DMS114 treated with DMSO at 0.1 percent for 48 hours (cell line): ENCODE measurements at regions not wholly inside any gene's neighbourhood (a gene's known extent, or its start where the extent isn't known, plus 50 kb on each side); places are given as distances from the start of the nearest gene placed in this dataset.
"Not testable (repeated sequence)": the region's sequence is repeated elsewhere in the genome, so short reads cannot be mapped to it uniquely, and the experiment has no call there.

Experiments
- DNase-seq: peaks from one replicate; lab custom pipeline; 2025; ENCODE audit not compliant: unreplicated experiment; lab: John Stamatoyannopoulos, UW

DNA sequence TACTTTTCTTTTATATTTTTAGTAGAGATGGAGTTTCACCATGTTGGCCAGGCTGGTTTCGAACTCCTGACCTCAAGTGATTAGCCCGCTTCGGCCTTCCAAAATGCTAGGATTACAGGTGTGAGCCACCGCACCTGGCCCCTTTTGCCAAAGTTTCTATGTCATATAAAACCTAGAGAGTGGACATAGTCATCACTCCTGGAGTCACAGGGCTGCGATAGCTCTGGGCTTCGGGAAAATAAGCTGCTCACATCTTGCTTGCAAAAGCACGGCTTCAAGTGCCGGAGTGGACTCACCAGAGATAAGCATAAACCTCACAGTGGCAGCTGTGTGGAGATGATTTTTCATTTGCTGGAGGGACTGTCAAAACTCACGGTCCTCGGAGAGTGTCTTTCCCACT is 171.2 kb downstream of the TEX29 start:
- no peak for DNase-seq

DNA sequence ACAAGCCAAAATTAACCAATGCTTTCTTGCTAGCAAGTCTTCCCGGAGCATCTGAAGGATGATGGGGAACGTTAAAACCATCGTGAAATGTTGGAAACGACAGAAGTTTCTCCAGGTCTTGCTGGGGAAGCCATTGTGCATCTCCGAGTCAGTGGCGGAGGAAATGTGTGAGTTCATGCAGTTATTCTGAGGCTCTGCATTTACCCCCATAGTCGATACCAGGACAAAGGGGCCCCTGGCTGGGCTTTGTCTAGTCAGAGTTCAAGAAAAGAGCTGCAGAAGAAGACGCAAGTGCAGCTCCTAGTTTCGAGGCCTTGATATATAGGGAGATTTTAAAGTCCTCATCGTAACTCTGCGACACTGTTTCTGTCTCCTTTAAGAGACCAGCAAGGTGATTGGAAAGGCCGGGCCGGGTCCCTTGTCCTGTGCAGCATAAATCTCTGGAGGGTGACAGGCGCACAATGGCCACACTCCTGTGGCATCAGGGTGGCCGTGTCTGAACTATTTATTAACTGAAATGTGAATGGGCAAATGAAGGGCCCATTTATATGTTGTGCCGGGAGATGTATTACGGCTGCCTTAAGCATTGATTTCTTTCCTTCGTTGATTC is 172.0 kb downstream of the TEX29 start:
- DNase-seq, result no peak

GRCh38 chr13:111492958-111493357 is 172.5 kb downstream of the TEX29 start:
- no peak for DNase-seq

DNA sequence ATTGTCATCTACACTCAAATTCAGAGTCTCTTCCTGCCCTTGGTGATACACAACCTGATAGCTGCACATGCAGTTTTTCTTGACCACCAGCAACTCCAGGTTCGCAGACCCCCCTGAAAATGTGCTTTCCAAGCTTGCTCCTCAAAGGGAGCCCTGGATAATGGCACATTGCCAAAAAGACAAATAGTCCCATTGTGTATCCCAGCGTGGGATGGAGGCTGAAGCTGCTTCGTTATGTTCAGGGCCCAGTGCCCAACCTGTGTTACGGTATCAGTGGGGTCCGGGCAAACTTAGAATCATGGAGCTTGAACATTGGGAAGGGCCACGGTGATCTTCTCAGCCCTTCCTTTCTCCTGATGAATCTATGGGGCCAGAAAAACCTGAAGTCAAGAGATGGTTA is 173.0 kb downstream of the TEX29 start:
- DNase-seq, result no peak

- no peak for DNase-seq
Observed at GRCh38 chr13:111494641-111495040, 174.2 kb downstream of the TEX29 start.

- DNase-seq, result not testable (repeated sequence)
Observed at GRCh38 chr13:111501596-111502535, 181.4 kb downstream of the TEX29 start.

DNA sequence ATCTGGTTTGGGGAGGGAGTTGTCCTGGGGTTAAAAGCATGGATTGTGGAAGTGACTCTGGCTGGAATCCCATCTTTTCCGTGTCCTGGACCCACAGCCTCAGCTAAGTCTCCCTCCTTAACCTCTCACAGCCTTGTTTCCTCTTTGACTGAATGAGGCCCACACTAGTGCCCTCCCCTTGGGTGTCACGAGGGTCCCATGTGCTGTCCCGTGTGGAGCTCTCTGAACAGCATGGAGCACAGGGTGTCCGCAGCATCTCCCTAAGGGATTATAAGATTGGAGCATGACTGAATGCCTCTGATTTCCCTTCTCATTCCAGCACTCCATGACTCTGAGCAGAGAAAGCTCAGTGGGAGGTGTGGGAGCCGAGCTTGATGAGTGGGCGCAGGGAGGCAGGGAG is 182.5 kb downstream of the TEX29 start:
- DNase-seq, result no peak

GRCh38 chr13:111503376-111503775 is 182.9 kb downstream of the TEX29 start:
- DNase-seq, result no peak

DNA sequence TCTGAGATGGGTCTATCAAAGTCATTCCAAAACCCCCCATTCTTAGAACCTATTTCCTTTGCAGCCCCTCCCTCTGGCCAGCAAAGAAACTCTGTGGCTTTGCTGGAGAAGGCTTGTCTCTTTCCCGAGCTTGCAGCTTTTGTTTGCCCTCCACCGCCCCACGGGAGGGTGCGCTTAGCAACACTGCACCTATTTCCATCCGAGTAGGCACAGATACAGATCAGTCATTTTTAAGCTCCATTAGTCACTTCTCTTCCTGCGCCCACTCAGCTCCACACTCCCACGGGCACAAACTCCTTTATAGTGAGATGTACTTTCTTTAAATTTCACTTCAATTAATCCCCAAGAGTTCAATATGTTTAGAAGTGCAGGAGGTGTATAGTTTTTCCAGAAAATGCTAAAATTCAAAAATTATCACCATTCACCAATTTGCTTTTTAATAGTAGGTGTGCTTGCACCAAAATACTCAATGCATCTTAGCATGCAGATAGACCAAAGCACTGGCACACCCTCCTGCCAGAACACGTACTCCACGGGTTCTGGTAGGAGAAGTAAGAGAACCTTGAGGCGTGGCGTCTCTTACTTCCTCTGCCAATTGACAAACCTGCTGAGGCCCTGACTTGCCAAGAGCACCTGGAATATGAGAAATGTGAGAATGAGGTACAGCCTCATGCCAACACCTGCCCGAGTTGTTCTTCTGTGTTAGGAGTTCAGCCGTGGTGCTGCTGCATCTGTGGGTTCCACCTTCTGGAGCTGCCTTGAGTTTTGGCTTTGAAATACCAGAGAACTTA is 183.7 kb downstream of the TEX29 start:
- no peak for DNase-seq

GRCh38 chr13:111505175-111505777 is 184.8 kb downstream of the TEX29 start:
- DNase-seq, result peak; percentile 0

- DNase-seq, result no peak
Observed at GRCh38 chr13:111506125-111506524, 185.7 kb downstream of the TEX29 start.

- no peak for DNase-seq
Observed at GRCh38 chr13:111506621-111507020, 186.2 kb downstream of the TEX29 start.

- DNase-seq, result no peak
Observed at GRCh38 chr13:111508164-111508870, 187.9 kb downstream of the TEX29 start.

DNA sequence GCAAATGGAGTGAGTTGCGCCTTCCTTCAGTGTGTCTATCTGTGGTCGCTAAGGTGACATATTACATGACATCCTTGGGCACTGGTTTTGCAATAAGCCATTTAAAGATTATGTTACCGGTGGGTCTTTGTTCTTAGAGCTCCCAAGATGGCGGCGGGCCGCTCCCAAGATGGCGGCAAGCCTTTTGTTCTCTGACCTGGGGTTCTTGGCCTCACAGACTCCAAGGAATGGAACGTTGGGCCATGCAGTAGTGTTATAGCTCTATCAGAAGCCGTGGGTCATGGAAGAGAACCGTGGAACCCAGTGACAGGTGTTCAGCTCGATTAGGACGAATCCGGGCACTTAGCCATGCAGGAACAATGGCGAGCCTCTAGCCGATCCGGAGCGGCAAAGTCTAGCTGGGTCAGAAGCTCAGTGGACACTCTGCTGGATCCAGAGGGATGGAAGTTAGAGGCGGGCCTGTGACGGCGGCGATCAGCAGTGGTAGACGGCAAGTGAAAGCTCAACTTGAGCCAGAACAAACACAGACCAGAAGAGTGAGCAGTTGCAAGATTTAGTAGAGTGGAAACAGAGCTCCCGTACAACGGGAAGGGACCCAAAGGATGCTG is 188.6 kb downstream of the TEX29 start:
- DNase-seq, result no peak

DNA sequence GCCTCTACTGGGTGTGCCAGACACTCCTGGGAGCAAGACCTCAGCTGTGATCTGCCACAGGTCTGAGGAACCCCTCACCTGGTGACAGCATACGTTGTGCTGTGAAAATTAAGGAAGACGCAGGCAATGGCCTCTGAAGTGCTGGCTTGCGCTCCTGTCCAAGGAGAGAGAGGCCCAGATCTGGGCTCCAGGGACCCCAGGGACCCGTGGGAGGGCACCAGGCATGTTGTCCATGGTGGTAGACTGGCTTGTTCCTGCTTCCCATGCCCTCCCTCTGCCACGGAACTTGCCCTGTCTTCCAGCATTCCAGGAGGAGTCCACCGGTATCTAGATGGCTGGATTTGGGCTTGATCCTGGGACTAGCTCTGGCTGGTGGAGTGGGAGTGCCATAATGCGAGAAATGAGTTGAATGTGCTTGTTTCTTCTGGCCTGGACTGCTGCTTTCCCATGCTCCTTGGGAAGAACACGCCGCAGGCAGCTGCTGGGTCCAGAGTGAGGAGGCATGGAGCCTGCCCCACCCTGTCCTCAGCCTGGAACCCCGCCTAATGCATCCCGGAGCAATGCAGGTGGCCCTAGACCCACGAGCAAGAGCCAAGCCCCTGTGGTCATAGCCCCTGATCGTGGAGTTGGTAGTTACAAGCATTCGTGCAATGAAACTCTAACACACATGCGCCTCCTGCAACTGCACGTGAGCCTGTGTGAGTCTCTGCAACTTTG is 190.2 kb downstream of the TEX29 start:
- no peak for DNase-seq

DNA sequence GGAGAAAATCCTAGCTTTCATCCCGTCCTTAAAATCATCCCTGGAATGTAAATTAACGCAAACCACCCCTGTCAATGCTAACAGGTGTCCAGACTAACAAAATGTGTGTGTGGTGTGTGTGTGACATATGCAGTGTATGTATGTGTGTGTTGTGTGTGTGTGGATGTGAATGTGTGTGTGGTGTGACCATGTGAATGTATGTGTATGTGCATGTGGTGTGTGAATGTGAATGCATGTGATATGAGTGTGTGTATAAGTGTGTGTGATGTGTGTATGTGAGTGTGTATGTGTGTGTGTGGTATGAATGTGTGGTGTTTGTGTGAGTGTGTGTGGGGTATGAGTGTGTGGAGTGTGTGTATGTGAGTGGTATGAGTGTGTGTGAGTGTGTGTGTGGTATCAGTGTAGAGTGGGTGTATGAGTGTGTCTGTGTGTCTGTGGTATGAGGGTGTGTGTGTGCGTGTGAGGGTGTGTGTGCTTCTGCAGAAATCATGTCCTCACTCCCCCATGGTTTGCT is 190.8 kb downstream of the TEX29 start:
- no peak for DNase-seq

- no peak for DNase-seq
Observed at GRCh38 chr13:111511805-111512504, 191.5 kb downstream of the TEX29 start.

DNA sequence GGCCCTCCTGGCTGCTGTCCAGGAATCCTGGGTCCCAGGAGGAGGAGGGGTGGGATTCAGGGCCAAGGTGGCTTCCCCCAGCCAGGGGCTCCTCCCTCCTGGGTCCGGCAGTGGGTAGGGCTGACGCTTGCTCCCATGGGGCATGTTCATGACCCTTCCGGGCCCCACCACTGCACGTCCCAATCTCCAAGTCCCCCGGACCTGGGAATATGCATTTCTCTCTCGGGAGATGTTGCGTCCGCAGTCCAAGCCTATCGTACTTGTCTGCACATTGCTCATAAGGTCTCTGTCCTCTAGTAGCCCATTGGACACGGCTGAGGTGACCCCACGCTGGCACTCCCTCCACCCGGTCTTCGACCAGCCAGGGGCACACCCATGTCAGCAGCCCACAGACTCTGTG is 192.3 kb downstream of the TEX29 start:
- DNase-seq, result no peak
